ENCODE measurements at regions not wholly inside any gene's neighbourhood (a gene's known extent, or its start where the extent isn't known, plus 50 kb on each side); places are given as distances from the start of the nearest gene placed in this dataset.

DNA sequence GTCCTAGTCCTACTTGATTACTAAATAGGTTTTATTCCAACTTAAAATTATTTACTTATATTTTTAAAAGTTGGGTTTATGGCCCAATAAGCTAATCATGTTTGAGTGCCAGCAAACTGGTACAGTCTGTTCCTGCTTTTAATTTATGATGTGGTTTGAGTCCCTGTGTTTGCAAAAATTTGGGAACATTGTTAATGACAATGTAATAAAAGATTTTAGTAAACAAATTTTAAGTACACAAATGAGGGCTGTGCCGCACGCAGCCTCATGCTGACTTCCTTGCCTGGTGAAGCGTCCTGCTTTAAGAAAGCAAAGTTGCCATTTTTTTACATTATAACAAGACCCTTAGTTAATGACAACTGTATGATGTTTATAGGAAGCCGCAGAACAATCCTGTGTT is 96.8 kb upstream of the MAP1B start:
- DNase-seq: no peak

DNA sequence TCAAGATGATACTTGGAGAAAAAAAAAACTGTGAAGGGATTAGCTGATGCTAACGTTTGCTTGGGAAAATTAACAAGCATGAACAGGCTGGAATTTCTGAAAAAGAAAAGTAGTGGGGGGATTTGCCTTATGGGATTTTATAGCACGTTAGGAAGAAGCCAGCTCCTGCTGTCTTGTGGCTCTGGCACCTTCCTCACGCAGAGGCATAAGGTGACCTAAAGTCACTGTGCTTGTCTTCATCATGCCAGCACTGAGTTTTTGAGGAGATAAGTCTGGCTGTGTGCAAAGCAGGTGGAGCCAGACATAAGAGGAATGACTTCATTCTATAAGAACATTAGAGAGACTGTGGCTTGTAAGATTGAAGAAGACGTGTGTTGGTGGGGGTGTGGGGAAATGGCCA is 94.4 kb upstream of the MAP1B start:
- no peak for DNase-seq

DNA sequence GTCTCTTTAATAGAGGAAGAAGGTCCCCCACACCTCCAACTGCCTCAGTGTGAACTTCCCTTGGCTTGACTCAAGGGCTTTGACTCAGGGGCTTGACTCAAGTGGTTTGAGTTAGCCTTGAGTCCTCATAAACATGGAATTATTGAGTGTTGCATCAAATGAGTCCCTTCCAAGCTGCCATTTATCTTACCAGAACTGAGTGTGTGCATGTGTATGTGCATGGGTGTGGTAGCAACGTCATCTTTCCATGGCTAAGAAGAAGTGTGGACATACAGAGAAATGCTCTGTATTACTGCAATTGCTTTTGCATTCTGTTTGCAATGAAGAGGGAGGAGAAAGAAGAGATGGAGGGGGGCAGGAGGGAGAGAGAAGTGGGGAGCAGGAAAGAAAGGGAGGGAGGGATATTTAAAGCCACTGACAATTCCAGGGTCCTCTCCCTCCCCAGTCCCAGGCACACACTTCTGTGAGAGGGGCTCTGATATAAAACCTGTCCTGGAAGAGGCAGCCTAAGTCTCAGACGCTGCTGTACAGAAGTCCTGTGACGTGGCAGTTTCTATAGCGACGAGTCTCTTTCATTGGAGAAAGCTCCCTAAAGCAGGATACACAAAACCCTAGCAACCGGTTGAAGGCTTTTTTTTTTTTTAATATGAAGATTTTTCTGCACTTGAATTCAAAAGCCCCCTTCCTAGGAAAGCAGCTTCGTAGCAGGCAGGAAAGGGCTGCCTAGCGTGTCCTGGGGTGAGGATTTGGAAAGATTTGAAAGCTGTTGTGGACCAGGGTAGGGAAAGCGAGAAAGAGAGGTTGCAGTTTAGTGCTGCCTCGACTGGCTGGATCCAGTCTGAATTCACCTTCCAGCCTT is 93.3 kb upstream of the MAP1B start:
- DNase-seq: no peak

DNA sequence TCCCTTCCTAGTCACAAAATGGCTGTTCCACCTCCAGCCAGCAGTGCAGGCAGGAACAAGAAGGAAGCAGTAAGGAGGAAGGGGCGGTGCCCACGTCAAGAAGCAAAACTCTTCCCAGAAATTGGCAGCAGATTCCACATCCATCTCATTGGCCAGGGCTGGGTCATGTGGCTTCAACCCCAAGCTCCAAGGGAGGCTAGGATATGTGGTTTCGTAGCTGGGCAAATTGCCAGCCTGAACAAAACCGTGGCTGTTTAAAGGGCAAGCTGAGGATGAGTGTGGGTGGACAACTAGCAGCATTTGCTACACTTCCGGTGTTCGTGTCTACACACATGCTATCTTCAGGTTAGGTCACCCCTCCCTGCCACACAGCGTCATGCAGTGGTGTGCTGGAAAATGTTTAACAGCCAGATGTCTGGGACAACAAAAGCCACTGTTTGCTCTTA is 92.1 kb upstream of the MAP1B start:
- no peak for DNase-seq

DNA sequence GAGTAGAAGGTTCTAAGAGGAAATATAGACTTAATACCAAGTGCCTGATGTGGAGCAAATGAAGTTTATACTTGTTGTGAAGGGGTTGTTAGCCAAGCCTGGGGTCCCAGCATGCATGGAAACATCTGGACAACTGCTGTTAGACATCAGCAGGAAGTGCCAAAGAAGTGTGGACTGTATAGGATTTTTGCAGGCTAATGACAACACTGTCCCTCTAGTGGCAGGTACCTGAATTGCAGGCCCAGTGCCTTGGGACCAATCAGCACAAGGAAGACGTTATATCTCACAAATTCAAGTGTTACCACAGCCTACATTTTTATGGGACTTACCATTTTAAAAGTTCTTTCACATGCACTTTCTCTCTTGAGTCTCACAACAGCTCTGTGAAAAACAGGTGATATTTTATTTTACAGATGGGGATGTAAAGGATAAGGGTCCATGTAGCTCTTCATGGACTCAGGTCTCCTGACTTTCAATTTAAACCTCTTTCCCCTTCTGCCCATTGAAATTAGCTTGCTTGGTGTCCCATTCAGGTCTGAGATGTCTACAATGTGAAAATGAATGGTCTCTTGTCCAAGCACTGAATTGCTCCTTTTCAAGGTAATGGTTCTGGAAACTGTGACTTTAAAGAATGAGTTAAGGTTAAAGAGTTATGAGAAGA is 89.0 kb upstream of the MAP1B start:
- DNase-seq: peak; percentile 60

DNA sequence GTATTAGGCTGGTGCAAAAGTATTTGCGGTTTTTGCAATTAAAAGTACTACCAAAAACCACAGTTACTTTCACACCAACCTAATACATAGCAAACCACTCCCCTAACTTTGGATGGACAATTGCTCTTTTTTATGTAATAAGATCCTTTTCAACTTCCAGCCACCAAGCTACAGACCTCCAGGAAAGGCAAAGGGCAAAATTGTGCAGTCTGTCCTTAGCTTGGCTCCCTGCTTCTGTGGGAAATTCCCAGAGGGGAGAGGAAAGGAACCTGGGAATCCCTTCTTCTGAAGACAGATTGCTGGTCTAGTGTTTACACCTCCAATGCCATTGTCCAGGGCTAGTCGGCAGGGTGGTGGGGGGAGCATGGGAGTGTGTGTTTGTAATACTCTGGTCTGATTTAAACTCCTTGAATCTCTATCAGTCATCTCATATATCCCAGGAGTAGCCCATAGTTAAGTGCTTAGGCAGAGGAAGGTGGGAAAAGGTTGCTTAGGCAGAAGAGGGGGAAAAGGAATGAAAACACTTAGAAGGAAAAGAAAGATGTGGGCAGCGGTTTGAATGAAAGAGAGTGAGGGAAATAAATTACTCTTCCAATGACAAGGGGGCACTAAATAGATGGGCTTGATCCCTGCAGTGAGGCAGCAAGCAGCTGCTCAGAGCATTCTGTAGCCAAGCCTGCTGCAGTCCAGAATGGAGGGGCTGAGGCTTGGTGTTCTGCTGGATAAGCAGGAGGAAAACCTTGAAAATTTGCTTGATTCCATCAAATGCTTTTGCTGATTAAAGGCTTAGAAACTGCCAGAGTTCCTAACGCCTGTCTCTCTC is 86.9 kb upstream of the MAP1B start:
- no peak for DNase-seq

DNA sequence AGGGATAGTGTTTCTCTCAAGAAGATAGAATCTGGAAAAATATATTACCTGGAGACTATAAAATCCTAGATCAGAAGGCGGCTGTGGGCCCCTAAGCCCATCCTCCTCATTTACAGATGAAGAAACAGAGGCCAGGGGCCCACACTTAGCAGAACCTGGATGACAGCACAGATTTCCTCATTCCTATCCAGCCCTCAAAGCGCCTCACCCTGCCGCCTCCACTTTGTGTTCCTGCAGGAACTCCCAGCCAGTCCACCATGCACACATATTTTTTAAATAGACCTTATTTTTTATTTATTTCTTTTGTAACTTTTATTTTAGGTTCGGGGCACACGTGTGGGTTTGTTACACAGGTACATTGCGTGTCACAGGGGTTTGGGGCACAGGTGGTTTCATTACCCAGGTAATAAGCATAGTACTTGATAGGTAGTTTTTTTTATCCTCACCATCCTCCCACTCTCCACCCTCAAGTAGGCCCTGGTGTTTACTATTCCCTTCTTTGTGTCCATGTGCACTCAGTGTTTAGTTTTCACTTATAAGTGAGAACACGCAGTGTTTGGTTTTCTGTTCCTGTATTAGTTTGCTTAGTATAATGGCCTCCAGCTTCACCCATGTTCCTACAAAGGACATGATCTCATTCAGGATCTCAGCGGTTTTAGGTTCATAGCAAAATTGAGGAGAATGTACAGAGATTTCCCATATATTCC is 85.5 kb upstream of the MAP1B start:
- DNase-seq: no peak

DNA sequence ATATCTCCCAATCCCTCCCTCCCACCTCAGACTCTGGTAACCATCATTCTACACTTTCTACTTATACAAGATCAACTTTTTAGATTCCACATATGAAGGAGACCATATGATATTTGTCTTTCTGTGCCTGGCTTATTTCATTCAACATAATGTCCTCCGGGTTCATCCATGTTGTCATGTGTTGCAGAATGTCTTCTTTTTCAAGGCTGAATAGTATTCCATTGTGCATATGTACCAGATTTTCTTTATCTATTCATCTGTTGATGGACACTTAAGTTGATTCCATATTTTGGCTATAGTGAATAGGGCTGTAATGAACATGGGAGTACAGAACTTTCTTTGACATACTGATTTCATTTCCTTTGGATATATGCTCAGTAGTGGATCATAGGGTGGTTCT is 78.9 kb upstream of the MAP1B start:
- no peak for DNase-seq

DNA sequence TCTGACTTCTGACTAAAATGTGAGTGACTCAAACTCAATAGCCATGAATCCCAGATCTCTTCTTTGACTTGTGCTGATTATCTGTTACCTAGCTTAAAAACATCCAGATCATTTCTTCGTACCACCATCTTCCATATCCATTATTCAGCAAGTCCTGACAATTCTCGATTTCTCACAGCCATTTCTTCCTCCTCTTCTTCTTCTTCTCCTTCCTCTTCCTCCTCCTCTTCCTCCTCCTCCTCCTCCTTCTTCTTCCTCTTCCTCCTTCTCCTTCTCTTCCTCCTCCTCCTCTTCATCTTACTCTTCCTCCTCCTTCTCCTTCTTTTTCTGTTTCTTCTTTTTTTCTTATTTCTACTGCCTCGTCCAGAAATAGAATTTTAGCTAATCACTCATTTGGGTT is 77.0 kb upstream of the MAP1B start:
- DNase-seq: no peak

DNA sequence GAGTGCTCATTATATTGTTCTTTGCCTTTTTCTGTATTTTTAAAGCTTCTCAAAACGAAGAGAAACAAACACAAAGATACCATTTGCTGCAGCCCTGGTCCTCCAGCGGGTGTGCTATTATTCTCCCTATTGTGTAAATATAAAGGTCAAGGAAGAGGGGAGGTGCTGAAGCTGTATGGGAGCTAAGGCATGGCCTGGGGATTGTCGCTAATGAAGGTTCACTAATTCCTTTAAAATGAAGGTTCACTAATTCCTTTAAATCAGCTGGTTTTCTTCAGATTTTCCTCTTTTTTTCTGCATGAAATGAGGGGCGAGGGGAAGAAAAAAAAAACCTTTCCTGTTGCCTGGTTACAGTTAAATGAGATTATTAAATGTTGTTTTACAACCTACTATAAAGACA is 74.5 kb upstream of the MAP1B start:
- no peak for DNase-seq

DNA sequence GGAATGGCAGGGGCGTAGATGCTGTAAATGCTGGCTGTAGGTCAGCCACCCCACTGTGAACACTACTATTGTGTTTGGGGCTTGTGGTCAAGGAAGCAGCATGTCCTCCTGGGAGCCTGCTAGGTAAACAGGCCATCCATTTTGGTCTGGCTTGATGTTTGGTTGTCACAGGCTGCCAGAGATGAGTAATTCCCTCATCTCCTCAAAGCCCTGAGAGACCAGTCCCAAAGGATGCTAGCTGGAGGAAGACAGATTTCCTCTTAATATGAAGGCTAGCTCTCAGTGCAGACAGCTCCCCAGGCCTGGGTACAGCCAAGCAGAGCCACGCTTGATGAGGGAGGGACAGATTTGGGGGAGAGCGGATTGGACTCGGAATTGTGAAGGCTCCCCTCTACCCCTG is 72.5 kb upstream of the MAP1B start:
- no peak for DNase-seq

DNA sequence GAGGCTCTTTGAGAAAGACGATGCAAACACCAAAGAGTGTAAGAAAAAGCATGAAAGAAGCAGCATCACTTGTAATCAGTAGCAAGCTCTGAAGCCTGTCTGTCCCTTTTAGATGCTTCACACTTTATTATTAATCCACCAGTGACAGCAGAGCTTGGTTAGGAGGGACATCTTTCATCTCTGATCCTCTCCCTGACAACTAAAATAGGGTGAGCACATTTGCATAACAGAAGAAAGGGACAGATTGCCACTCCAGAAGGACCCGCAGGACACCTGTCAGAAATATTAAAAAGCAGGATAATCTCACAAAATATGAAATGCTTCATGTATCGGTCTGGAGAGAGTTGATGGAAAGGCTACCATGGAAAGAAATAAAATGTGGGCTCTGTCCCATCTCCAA is 71.4 kb upstream of the MAP1B start:
- DNase-seq: no peak

DNA sequence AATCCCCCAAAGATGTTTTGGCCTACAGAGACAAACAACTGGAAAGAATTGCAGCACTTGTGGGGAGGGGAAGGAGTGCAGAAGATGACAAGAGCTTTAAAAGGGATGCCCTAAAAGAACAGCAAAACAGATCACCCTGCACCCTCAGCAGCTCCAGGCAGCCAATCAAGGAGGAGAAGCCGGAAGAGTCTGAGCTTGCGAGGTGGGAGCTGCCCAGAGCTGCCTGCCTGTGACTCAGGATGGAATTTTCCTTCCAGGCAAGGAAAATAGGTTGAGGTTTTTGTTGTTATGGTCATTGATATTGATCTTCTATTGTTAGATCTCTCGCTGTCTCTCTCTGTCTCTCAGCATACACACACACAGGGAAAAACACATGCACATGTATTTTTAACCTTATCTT is 70.3 kb upstream of the MAP1B start:
- no peak for DNase-seq

DNA sequence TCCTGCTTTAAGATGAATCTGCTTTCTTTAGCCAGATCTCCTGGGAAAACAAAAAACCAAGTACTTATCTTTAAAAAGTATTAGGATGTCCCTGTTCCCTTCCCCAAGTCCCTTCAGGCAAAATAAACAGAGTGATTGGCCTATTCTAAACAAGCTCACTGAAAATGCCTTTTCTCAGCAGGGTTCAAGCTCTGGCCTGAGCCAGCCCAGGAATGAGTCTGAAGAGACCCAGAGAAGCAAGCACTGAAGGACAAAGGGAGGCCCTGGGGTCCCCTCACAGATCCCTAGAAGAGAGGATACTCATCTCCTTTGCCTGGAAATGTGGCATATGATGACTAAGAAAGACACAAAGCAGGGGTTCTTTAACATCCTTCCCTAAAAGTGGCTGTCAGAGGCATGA is 66.8 kb upstream of the MAP1B start:
- DNase-seq: no peak

DNA sequence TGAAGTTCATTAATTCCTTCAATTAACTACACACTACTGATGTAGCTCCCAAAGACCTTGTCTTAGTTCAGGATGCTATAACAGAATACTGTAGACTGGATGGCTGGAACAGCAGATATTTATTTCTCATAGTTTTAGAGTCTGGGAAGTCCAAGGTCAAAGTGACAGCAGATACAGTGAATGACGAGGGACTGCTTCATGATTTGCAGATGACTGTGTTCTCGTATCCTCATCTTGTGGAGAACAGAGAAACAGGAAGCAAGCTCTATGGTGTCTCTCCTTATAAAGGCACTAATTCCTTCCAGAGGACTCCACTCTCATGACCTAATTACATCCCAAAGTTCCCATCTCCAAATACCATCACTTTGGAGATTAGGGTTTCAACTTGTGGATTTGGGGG is 65.6 kb upstream of the MAP1B start:
- no peak for DNase-seq

DNA sequence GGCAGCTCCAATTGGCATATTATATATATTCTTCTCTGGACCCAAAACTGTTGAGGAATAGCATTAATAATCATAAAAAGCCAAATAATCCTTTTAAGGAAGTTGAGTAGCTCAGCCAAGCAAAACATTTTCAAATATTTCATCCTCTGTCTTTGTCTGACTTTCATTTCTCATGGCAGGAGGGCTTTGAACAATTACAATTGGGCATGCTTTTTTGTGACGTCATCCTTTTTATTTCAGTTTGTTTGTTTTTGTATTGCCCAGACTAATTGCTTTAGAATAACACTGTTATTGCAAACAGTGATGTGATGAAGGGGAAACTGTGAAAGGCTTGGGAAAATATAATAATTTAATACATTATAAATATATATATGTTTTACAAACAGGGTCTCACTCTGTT is 65.2 kb upstream of the MAP1B start:
- no peak for DNase-seq

DNA sequence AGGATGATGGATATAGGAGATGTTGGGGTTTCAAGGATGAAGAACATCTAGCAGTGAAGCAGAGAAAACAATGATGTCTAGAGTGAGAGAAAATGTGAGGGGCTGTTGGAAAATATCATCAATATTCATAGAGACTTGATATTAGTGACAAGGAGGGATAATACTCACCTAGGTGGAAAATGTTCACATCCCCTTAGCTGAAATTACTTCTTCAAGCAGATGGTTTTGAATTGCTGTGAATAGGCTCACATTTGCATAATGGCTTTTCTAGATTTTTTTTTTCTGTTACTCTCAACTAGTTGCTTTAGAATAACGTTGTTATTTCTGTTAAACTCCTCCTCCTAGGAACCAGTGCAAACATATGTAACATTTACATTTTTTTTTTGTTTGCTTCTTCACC is 61.6 kb upstream of the MAP1B start:
- DNase-seq: no peak

DNA sequence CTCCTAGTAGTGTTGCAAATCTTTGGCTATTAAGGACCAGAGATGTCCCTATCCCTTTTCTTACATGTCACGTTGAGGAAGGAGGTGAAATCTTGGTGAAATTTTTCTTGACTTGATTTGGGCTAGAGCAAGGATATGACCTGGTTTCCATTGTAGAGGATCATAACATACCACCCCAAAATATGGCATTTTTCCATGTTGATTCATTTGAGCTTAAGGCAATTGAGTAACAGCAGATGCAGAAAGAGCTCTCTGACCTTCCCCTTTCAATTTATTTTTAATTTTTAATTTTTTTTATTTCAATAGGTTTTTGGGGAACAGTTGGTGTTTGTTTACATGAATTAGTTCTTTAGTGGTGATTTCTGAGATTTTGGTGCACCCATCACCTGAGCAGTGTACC is 61.2 kb upstream of the MAP1B start:
- DNase-seq: no peak

DNA sequence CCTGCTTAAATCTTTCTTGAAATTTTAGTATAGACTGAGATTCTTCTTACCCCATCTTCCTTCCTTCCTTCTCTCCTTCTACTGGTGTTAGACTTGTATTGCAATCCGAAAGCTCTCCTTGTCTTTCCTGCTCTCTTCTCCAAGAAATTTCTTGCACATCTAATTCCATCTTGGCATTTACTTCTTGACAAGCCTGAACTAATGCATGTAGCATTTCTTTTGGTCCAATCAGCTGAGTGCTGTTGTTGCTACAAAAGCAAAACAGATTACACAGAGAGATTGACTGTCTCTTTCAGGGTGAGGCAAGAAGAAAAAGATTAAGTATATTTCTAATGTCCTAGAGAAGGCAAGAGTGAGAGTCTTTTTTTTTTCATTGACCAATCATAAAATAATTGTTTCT is 51.6 kb upstream of the MAP1B start:
- no peak for DNase-seq

Measured in stimulated activated CD4-positive, alpha-beta T cell treated with anti-CD3 and anti-CD28 coated beads, Interleukin-4, amount 100 ng/mL, for 1 hour (primary cell).